ENCODE measurements at regions not wholly inside any gene's neighbourhood (a gene's known extent, or its start where the extent isn't known, plus 50 kb on each side); places are given as distances from the start of the nearest gene placed in this dataset.

DNA sequence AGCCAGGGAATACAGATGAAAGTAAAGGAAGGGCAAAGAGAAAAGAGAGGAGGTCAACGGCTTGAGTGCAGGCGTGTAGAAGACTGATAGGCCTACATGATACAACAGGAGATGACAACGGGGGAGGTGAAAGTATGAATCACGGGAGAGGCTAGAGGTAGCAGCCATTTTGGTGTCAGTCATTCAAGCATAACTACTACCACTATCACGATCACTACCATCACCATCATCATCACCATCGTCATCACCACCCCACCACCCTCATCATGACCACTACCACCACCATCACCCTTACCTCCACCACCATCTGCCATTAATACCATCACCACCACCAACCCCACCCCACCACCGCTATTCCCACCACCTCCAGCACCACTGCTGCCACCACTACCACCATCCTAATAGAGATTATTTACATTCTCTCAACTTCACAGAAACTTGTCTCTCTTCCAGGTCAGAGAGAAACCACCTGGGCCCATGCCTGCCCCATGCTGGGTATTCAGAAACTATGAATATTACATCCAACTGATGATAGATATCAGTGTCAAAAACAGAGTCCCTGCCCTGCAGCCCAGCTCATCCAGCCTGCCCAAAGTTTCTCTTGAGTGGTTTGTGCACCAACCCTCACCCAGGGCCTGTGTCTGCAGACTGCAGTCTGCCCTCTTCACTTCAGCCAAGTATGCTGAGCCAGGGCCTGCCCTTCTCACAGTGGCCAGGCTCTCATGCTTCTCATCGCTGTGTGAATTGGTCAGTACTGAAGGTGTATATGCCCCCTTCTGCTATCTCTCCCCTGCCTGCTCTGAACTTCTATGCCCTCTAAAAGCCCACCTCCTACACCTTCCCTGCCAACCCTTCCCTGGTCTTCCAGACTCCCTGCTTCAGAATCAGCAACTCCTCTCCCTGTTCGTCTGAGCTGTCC lies 215.6 kb upstream of the TLE3 start:
- TF ChIP-seq, protein P1, sequence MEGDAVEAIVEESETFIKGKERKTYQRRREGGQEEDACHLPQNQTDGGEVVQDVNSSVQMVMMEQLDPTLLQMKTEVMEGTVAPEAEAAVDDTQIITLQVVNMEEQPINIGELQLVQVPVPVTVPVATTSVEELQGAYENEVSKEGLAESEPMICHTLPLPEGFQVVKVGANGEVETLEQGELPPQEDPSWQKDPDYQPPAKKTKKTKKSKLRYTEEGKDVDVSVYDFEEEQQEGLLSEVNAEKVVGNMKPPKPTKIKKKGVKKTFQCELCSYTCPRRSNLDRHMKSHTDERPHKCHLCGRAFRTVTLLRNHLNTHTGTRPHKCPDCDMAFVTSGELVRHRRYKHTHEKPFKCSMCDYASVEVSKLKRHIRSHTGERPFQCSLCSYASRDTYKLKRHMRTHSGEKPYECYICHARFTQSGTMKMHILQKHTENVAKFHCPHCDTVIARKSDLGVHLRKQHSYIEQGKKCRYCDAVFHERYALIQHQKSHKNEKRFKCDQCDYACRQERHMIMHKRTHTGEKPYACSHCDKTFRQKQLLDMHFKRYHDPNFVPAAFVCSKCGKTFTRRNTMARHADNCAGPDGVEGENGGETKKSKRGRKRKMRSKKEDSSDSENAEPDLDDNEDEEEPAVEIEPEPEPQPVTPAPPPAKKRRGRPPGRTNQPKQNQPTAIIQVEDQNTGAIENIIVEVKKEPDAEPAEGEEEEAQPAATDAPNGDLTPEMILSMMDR (conservative IDR thresholded peaks at IDR 0.05; ENCODE audit: low read depth, low read length) = no peak
- TF ChIP-seq EZH2 (IDR thresholded peaks at IDR 0.05; ENCODE audit: borderline replicate concordance, low read depth, low read length, poor library complexity, severe bottlenecking) = no peak

Data from A673 (cell line).